Gastroesophageal sphincter (tissue), 3 donors: ENCODE measurements at regions not wholly inside any gene's neighbourhood (a gene's known extent, or its start where the extent isn't known, plus 50 kb on each side); places are given as distances from the start of the nearest gene placed in this dataset.
"Not testable (repeated sequence)": the region's sequence is repeated elsewhere in the genome, so short reads cannot be mapped to it uniquely, and the experiment has no call there.

Source experiments
- POLR2A ChIP-seq, 2 donors: fragments of 450-650 bp; IDR thresholded peaks; one replicate each; pipeline ENCODE4 v1.6.1; 2017; ENCODE audit warnings: antibody characterized with exemption in 2 of 2, mild to moderate bottlenecking in 2 of 2, moderate library complexity in 1 of 2
- TF ChIP-seq, protein P1 (sequence below), 4 experiments: fragments of 200-600 bp in 2 of 4; fragments of 450-650 bp in 2 of 4; sonication (generic) in 1 of 4; IDR thresholded peaks; one replicate each; pipeline ENCODE4 v1.5.1; 2017 to 2019; ENCODE audit warnings: antibody characterized with exemption in 4 of 4, mild to moderate bottlenecking in 2 of 4, moderate library complexity in 2 of 4

DNA sequence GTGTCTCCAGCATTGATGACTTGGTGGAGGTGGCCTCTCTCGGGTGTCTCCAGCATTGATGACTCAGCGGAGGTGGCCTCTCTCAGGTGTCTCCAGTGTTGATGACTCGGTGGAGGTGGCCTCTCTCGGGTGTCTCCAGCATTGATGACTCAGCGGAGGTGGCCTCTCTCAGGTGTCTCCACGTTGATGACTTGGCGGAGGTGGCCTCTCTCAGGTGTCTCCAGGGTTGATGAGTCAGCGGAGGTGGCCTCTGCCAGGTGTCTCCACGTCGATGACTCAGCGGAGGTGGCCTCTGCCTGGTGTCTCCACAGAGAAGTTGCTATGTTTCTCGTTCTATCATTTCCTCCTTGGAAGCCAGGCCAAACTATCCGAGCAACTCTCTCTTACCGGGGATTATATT lies 87.7 kb downstream of the ASMT start:
- TF ChIP-seq POLR2A (IDR thresholded peaks at IDR 0.05), result not testable (repeated sequence)
- TF ChIP-seq, protein P1, sequence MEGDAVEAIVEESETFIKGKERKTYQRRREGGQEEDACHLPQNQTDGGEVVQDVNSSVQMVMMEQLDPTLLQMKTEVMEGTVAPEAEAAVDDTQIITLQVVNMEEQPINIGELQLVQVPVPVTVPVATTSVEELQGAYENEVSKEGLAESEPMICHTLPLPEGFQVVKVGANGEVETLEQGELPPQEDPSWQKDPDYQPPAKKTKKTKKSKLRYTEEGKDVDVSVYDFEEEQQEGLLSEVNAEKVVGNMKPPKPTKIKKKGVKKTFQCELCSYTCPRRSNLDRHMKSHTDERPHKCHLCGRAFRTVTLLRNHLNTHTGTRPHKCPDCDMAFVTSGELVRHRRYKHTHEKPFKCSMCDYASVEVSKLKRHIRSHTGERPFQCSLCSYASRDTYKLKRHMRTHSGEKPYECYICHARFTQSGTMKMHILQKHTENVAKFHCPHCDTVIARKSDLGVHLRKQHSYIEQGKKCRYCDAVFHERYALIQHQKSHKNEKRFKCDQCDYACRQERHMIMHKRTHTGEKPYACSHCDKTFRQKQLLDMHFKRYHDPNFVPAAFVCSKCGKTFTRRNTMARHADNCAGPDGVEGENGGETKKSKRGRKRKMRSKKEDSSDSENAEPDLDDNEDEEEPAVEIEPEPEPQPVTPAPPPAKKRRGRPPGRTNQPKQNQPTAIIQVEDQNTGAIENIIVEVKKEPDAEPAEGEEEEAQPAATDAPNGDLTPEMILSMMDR (IDR thresholded peaks at IDR 0.05), result not testable (repeated sequence)
